ENCODE measurements at regions not wholly inside any gene's neighbourhood (a gene's known extent, or its start where the extent isn't known, plus 50 kb on each side); places are given as distances from the start of the nearest gene placed in this dataset.

DNA sequence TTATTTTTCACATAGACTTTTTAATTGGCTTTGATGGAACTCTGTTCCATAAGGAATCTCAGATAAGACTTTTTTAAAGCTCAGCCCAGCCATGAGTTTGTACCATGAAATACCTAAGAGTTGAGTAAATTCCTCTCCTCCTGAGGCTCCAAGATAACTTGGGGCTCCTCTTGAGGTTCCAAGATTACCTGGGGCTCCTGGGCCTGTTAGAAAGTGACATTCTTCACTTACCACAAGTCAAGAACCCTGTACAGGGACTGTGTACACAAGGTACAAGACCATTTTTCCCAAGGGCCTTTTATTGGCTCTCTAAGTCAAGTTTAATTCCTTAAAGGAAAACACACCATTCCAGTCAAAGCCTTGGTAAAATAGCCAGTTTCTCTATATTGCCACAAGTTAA, 111.3 kb upstream of the PRR20G start:
- Mint-ChIP-seq H3K27me3 (ENCODE audit: insufficient read depth, low read depth) (peaks cover 5% of the 10 kb centered on the region), H3K36me3 (no peaks in the 10 kb centered on the region)
- TF ChIP-seq EZH2 (IDR thresholded peaks at IDR 0.05) (no peak), EZH2phosphoT487 (IDR thresholded peaks at IDR 0.05) (no peak)
- TF ChIP-seq, protein P1, sequence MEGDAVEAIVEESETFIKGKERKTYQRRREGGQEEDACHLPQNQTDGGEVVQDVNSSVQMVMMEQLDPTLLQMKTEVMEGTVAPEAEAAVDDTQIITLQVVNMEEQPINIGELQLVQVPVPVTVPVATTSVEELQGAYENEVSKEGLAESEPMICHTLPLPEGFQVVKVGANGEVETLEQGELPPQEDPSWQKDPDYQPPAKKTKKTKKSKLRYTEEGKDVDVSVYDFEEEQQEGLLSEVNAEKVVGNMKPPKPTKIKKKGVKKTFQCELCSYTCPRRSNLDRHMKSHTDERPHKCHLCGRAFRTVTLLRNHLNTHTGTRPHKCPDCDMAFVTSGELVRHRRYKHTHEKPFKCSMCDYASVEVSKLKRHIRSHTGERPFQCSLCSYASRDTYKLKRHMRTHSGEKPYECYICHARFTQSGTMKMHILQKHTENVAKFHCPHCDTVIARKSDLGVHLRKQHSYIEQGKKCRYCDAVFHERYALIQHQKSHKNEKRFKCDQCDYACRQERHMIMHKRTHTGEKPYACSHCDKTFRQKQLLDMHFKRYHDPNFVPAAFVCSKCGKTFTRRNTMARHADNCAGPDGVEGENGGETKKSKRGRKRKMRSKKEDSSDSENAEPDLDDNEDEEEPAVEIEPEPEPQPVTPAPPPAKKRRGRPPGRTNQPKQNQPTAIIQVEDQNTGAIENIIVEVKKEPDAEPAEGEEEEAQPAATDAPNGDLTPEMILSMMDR (IDR thresholded peaks at IDR 0.05) = no peak

DNA sequence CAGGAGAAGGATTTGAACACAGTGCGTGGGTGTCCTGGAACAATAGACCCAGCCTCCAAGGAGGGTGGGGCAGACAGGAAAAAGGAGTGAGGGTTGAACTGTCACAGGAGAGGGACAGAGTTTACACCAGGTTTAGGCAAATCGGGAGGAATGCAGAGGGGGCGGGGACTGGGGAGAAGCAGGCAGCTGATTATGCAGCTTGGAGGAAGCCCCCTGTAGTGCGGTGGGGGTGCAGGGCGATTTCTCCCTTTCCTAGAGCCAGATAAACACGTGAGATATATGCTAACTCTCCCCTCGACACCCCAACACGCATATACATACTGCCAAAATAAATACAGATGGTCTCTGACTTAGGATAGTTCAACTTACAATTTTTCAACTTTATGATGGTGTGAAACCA, 108.6 kb upstream of the PRR20G start:
- Histone ChIP-seq H3K79me2 (ENCODE audit: low read depth) (no peaks in the 10 kb centered on the region), H3F3A (ENCODE audit: low read depth) (peaks cover 21% of the 10 kb centered on the region), H3K4me3 (no peak overlapping the region), H2AFZ (replicated peaks) (peak overlapping the region; percentile 35), H3K27me3 (no peaks in the 10 kb centered on the region), H3K27ac (no peak overlapping the region), H3K36me3 (no peaks in the 10 kb centered on the region), H4K20me1 (ENCODE audit: low read depth) (no peaks in the 10 kb centered on the region), H3K4me2 (peak overlapping the region; percentile 55), H3K4me1 (peaks cover 59% of the 10 kb centered on the region), H3K9me3 (ENCODE audit: low read depth) (peaks cover 10% of the 10 kb centered on the region), H3K9ac (no peak overlapping the region)
- Mint-ChIP-seq H3K9me3 (peaks cover 10% of the 10 kb centered on the region), H3K4me3 (peak overlapping the region; percentile 16), H3K27me3 (ENCODE audit: insufficient read depth, low read depth) (peaks cover 11% of the 10 kb centered on the region), H3K36me3 (no peaks in the 10 kb centered on the region), H3K4me1 (peaks cover 50% of the 10 kb centered on the region), H3K27ac (peak overlapping the region; percentile 0)
- DNase-seq (ENCODE audit: low spot score) = peak; percentile 78
- TF ChIP-seq, protein P1 (IDR thresholded peaks at IDR 0.05) = no peak
- no peak for TF ChIP-seq EZH2 (IDR thresholded peaks at IDR 0.05)
- TF ChIP-seq EZH2phosphoT487 (IDR thresholded peaks at IDR 0.05) = no peak

More for the DNA sequence above, 111.3 kb upstream of the PRR20G start:
- H3K4me3 Mint-ChIP-seq = no peak overlapping the region
- Histone ChIP-seq H3K27me3 (no peaks in the 10 kb centered on the region), H3K4me2 (no peak overlapping the region), H3K9me3 (ENCODE audit: low read depth) (peaks cover 10% of the 10 kb centered on the region), H3K27ac (no peak overlapping the region), H3K9ac (no peak overlapping the region), H3K4me1 (peaks cover 61% of the 10 kb centered on the region), H4K20me1 (ENCODE audit: low read depth) (no peaks in the 10 kb centered on the region), H3K79me2 (ENCODE audit: low read depth) (no peaks in the 10 kb centered on the region), H3K4me3 (no peak overlapping the region), H3K36me3 (no peaks in the 10 kb centered on the region), H3F3A (ENCODE audit: low read depth) (peaks cover 24% of the 10 kb centered on the region), H2AFZ (replicated peaks) (no peak overlapping the region)
- peaks cover 10% of the 10 kb centered on the region for H3K9me3 Mint-ChIP-seq
- H3K27ac Mint-ChIP-seq = no peak overlapping the region
- no peak for DNase-seq (ENCODE audit: low spot score)
- H3K4me1 Mint-ChIP-seq = peaks cover 47% of the 10 kb centered on the region

DNA sequence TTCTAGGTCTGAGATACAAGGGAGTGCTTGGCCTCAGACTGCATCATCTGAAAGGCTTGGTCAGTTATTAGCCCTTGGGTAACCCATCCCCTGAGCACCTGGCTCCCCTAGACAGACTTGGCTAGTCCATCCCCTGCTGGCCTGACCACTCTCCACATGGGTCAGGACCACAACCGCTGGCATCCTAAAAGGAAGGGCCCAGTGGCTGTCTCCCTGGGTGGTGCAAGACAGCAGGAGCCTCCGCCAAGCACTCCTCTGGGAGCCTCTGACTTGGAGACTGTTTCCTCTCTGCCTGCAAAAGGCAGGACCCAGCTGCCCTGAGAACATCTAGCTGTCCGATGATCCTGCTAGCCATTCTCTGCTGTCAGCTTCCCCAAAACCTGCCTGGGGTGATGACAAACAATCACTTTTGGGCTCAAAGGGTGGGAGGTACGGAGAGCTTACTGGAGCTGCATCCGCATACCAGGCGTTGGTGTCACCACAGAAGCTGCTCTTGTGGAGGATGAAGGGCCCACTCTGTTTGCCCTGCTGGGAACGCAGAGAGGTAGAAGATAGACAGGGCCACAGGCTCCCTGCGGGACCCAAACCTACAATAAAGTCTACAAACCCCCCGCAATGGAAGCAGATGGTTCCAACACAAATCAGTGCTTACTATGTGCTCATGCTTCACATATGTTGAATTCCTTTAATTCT, 108.0 kb upstream of the PRR20G start:
- peaks cover 55% of the 10 kb centered on the region for H3K4me1 ChIP-seq
- no peak for TF ChIP-seq EZH2phosphoT487 (IDR thresholded peaks at IDR 0.05)
- no peak for TF ChIP-seq EZH2 (IDR thresholded peaks at IDR 0.05)
- TF ChIP-seq, protein P1 (IDR thresholded peaks at IDR 0.05) = no peak
- H3K27me3 Mint-ChIP-seq (ENCODE audit: insufficient read depth, low read depth) = peaks cover 12% of the 10 kb centered on the region
- no peaks in the 10 kb centered on the region for H3K79me2 ChIP-seq (ENCODE audit: low read depth)
- H3K4me3 ChIP-seq = no peak overlapping the region
- peaks cover 21% of the 10 kb centered on the region for H3F3A ChIP-seq (ENCODE audit: low read depth)
- no peaks in the 10 kb centered on the region for H4K20me1 ChIP-seq (ENCODE audit: low read depth)
- DNase-seq (ENCODE audit: low spot score) = no peak
- H3K4me3 Mint-ChIP-seq = no peak overlapping the region
- peak overlapping the region; percentile 0 for H3K27ac Mint-ChIP-seq
- peaks cover 10% of the 10 kb centered on the region for H3K9me3 ChIP-seq (ENCODE audit: low read depth)
- peak overlapping the region; percentile 35 for H2AFZ ChIP-seq (replicated peaks)
- H3K9ac ChIP-seq = no peak overlapping the region
- no peaks in the 10 kb centered on the region for H3K36me3 Mint-ChIP-seq
- peaks cover 51% of the 10 kb centered on the region for H3K4me1 Mint-ChIP-seq
- H3K36me3 ChIP-seq = no peaks in the 10 kb centered on the region
- no peak overlapping the region for H3K27ac ChIP-seq
- H3K9me3 Mint-ChIP-seq = peaks cover 8% of the 10 kb centered on the region
- H3K4me2 ChIP-seq = peak overlapping the region; percentile 55
- H3K27me3 ChIP-seq = no peaks in the 10 kb centered on the region
